Right lobe of liver (tissue), 4 donors: ENCODE measurements at regions not wholly inside any gene's neighbourhood (a gene's known extent, or its start where the extent isn't known, plus 50 kb on each side); places are given as distances from the start of the nearest gene placed in this dataset.

ENCODE experiments used
- POLR2A ChIP-seq: fragments of 450-650 bp; IDR thresholded peaks from one replicate; pipeline ENCODE4 v1.6.1; 2017; ENCODE audit warnings: antibody characterized with exemption, mild to moderate bottlenecking
- TF ChIP-seq, protein P1 (sequence below), 4 donors: fragments of 200-600 bp in 3 of 4; fragments of 450-650 bp in 1 of 4; IDR thresholded peaks; one replicate each; pipeline versions ENCODE4 v1.5.1 to v1.8.0; 2016 to 2022; ENCODE audit warnings: antibody characterized with exemption in 4 of 4, mild to moderate bottlenecking in 2 of 4
- donor health status: DM: no; HTN: no; CAD: no.
- donor health status: DM: no; HTN: no; CAD: no.
- donor health status: DM: no; HTN: yes; CAD: no.

DNA sequence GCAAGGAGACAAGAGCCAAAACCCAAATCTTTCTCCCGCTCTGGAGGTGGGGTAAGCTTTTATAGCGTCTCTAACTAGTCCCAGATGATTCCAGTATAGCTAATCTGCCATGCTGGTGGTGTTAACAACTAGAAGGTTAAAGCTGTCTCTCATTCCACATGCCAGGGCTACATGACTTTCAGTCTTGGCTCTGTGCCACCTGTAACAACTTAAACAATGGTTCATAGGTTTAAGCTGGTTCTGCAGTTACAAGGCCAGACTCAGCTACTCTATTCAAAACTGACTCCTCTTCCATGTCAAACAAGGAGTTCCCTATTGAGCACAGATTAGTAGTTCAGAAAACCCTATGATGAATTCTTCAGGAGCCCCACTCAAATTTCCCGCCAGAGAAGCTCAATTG lies 128.9 kb downstream of the ELOVL4 start:
- TF ChIP-seq, protein P1, sequence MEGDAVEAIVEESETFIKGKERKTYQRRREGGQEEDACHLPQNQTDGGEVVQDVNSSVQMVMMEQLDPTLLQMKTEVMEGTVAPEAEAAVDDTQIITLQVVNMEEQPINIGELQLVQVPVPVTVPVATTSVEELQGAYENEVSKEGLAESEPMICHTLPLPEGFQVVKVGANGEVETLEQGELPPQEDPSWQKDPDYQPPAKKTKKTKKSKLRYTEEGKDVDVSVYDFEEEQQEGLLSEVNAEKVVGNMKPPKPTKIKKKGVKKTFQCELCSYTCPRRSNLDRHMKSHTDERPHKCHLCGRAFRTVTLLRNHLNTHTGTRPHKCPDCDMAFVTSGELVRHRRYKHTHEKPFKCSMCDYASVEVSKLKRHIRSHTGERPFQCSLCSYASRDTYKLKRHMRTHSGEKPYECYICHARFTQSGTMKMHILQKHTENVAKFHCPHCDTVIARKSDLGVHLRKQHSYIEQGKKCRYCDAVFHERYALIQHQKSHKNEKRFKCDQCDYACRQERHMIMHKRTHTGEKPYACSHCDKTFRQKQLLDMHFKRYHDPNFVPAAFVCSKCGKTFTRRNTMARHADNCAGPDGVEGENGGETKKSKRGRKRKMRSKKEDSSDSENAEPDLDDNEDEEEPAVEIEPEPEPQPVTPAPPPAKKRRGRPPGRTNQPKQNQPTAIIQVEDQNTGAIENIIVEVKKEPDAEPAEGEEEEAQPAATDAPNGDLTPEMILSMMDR (IDR thresholded peaks at IDR 0.05): no peak
- no peak for TF ChIP-seq POLR2A
